ENCODE measurements at regions not wholly inside any gene's neighbourhood (a gene's known extent, or its start where the extent isn't known, plus 50 kb on each side); places are given as distances from the start of the nearest gene placed in this dataset.

- no peaks in the 10 kb centered on the region for H4K20me1 ChIP-seq (ENCODE audit: insufficient read depth)
- no peak overlapping the region for H2AFZ ChIP-seq
- no peaks in the 10 kb centered on the region for H3K36me3 ChIP-seq (ENCODE audit: low read depth)
- H3K79me2 ChIP-seq (ENCODE audit: low read depth) = no peaks in the 10 kb centered on the region
- no peak overlapping the region for H3K4me2 ChIP-seq
- no TSS peak for BruUV-seq (replicated peaks)
- CTCF ChIA-PET = no interaction called here
- H3K4me3 ChIP-seq = no peak overlapping the region
- DNase-seq = no peak
- intact Hi-C loops (cut with micrococcal nuclease; ENCODE audit: unreplicated experiment) = no loop called here
- no peak for TF ChIP-seq CTCF (conservative IDR thresholded peaks at IDR 0.05)
- no peak overlapping the region for H3K27ac ChIP-seq
- POLR2A ChIA-PET (ENCODE audit: unreplicated experiment) = no interaction called here
- H3K9me2 ChIP-seq (ENCODE audit: insufficient read depth) = no peaks in the 10 kb centered on the region
- no peaks in the 10 kb centered on the region for H3F3A ChIP-seq (ENCODE audit: insufficient read depth, low read depth)
- no peaks in the 10 kb centered on the region for H3K27me3 ChIP-seq (ENCODE audit: insufficient read depth, low read depth)
- no peaks in the 10 kb centered on the region for H3K4me1 ChIP-seq (replicated peaks; ENCODE audit: insufficient read depth)
- H3K9me3 ChIP-seq (ENCODE audit: insufficient read depth, low read depth) = no peaks in the 10 kb centered on the region; the same call in 1 of the 2 replicates
These were observed 80.4 kb downstream of the IFI44 start for GRCh38 chr1:78730054-78730453.

GRCh38 chr1:78731674-78732073, 82.0 kb downstream of the IFI44 start:
- ChIA-PET POLR2A (ENCODE audit: unreplicated experiment) (no interaction called here), CTCF (no interaction called here)

GRCh38 chr1:78737241-78737640, 87.6 kb downstream of the IFI44 start:
- H3K9me3 ChIP-seq (ENCODE audit: insufficient read depth, low read depth) = no peaks in the 10 kb centered on the region; the same call in 1 of the 2 replicates
- H3K27me3 ChIP-seq (ENCODE audit: insufficient read depth, low read depth) = no peaks in the 10 kb centered on the region
- no peaks in the 10 kb centered on the region for H3F3A ChIP-seq (ENCODE audit: insufficient read depth, low read depth)
- no peak overlapping the region for H2AFZ ChIP-seq
- no peak overlapping the region for H3K4me2 ChIP-seq
- no TSS peak for BruUV-seq (replicated peaks)
- H3K4me1 ChIP-seq (replicated peaks; ENCODE audit: insufficient read depth) = no peaks in the 10 kb centered on the region
- H3K27ac ChIP-seq = no peak overlapping the region
- no peaks in the 10 kb centered on the region for H3K79me2 ChIP-seq (ENCODE audit: low read depth)
- H4K20me1 ChIP-seq (ENCODE audit: insufficient read depth) = no peaks in the 10 kb centered on the region
- intact Hi-C loops (cut with micrococcal nuclease; ENCODE audit: unreplicated experiment) = no loop called here
- no peaks in the 10 kb centered on the region for H3K9me2 ChIP-seq (ENCODE audit: insufficient read depth)
- CTCF ChIA-PET = no interaction called here
- POLR2A ChIA-PET (ENCODE audit: unreplicated experiment) = no interaction called here
- H3K4me3 ChIP-seq = no peak overlapping the region
- no peak for TF ChIP-seq EZH2 (IDR thresholded peaks at IDR 0.05; ENCODE audit: low read depth)
- no peak for TF ChIP-seq CTCF (conservative IDR thresholded peaks at IDR 0.05)
- no peaks in the 10 kb centered on the region for H3K36me3 ChIP-seq (ENCODE audit: low read depth)
- DNase-seq = no peak

More at GRCh38 chr1:78731674-78732073, 82.0 kb downstream of the IFI44 start:
- no peaks in the 10 kb centered on the region for H3K36me3 ChIP-seq (ENCODE audit: low read depth)
- no peak for DNase-seq
- H2AFZ ChIP-seq = no peak overlapping the region
- no peaks in the 10 kb centered on the region; the same call in 1 of the 2 replicates for H3K9me3 ChIP-seq (ENCODE audit: insufficient read depth, low read depth)
- H3K27ac ChIP-seq = no peak overlapping the region
- TF ChIP-seq CTCF (conservative IDR thresholded peaks at IDR 0.05) (no peak), EZH2 (IDR thresholded peaks at IDR 0.05; ENCODE audit: low read depth) (no peak)
- intact Hi-C loops (cut with micrococcal nuclease; ENCODE audit: unreplicated experiment) = no loop called here
- no peaks in the 10 kb centered on the region for H3F3A ChIP-seq (ENCODE audit: insufficient read depth, low read depth)
- no peaks in the 10 kb centered on the region for H4K20me1 ChIP-seq (ENCODE audit: insufficient read depth)
- no TSS peak for BruUV-seq (replicated peaks)
- no peaks in the 10 kb centered on the region for H3K27me3 ChIP-seq (ENCODE audit: insufficient read depth, low read depth)
- no peak overlapping the region for H3K4me2 ChIP-seq
- H3K4me3 ChIP-seq = no peak overlapping the region
- no peaks in the 10 kb centered on the region for H3K9me2 ChIP-seq (ENCODE audit: insufficient read depth)
- H3K79me2 ChIP-seq (ENCODE audit: low read depth) = no peaks in the 10 kb centered on the region
- H3K4me1 ChIP-seq (replicated peaks; ENCODE audit: insufficient read depth) = no peaks in the 10 kb centered on the region
